PC-3 (cell line): ENCODE measurements at regions not wholly inside any gene's neighbourhood (a gene's known extent, or its start where the extent isn't known, plus 50 kb on each side); places are given as distances from the start of the nearest gene placed in this dataset.

Experiments used
- ATAC-seq: fragments of 200-7000 bp; cut with Tn5 transposase; 2 replicates; pipeline ENCODE4 v1.9.1; 2020; ENCODE audit warnings: mild to moderate bottlenecking, moderate library complexity
- BruUV-seq: library from RNA; stranded (reverse); fragments of 400-500 nt; replicated peaks from 2 replicates; lab custom pipeline; 2021; lab: Mats Ljungman, UMichigan
- CTCF ChIA-PET: fragments of 300-600 bp; sonication (Branson Sonifier 250); formaldehyde crosslinking; loops from one replicate; lab custom pipeline; 2022; ENCODE audit warnings: antibody characterized with exemption; lab: Charles Lee
- POLR2A ChIA-PET: fragments of 300-600 bp; sonication (Branson Sonifier 250); formaldehyde crosslinking; loops from one replicate; lab custom pipeline; 2022; ENCODE audit warnings: antibody characterized with exemption; ENCODE audit not compliant: unreplicated experiment; lab: Charles Lee
- DNase-seq: peaks from one replicate; pipeline ENCODE4 v3.0.0-alpha.2; 2015
- H2AFZ ChIP-seq: fragments of 300-600 bp; sonication (generic); 2 replicates; pipeline ENCODE4 v1.6.0; 2016; ENCODE audit warnings: antibody characterized with exemption, low read length
- H3F3A ChIP-seq: fragments of 300-600 bp; sonication (generic); one replicate; pipeline ENCODE4 v1.6.0; 2017; ENCODE audit warnings: antibody characterized with exemption, low read length, control low read depth, mild to moderate bottlenecking; ENCODE audit not compliant: unreplicated experiment
- H3K27ac ChIP-seq: fragments of 300-600 bp; sonication (generic); 2 replicates; pipeline ENCODE4 v1.5.1; 2016; ENCODE audit warnings: mild to moderate bottlenecking, low read length
- H3K27me3 ChIP-seq: fragments of 300-600 bp; sonication (generic); 2 replicates; pipeline ENCODE4 v1.6.1; 2016; ENCODE audit warnings: low read length, mixed read lengths
- H3K36me3 ChIP-seq: fragments of 300-600 bp; sonication (generic); 2 replicates; pipeline ENCODE4 v1.6.1; 2016; ENCODE audit warnings: low read depth, mixed run types, low read length, mixed read lengths
- H3K4me1 ChIP-seq: fragments of 300-600 bp; sonication (generic); 2 replicates; pipeline ENCODE4 v1.5.1; 2016; ENCODE audit warnings: low read length; ENCODE audit not compliant: insufficient read depth
- H3K4me2 ChIP-seq: fragments of 300-600 bp; sonication (generic); 2 replicates; pipeline ENCODE4 v1.6.0; 2016; ENCODE audit warnings: low read length
- H3K4me3 ChIP-seq: fragments of 300-600 bp; sonication (generic); 2 replicates; pipeline ENCODE4 v1.5.1; 2016; ENCODE audit warnings: mild to moderate bottlenecking, low read length, mixed read lengths
- H3K79me2 ChIP-seq: fragments of 300-600 bp; sonication (generic); 2 replicates; pipeline ENCODE4 v1.6.1; 2017; ENCODE audit warnings: low read length, mixed read lengths
- H3K9ac ChIP-seq: fragments of 300-600 bp; sonication (generic); 2 replicates; pipeline ENCODE4 v1.6.0; 2016; ENCODE audit warnings: mild to moderate bottlenecking, low read length
- H3K9me2 ChIP-seq: fragments of 300-600 bp; sonication (generic); replicated peaks from 2 replicates; pipeline ENCODE4 v1.6.1; 2016; ENCODE audit warnings: mixed run types, low read length, mixed read lengths
- H3K9me3 ChIP-seq: fragments of 300-600 bp; sonication (generic); 2 replicates; pipeline ENCODE4 v1.6.1; 2016; ENCODE audit warnings: low read length, mixed read lengths
- H4K20me1 ChIP-seq: fragments of 300-600 bp; sonication (generic); 2 replicates; pipeline ENCODE4 v1.6.1; 2016; ENCODE audit warnings: low read length, mixed read lengths
- CTCF ChIP-seq: fragments of 300-600 bp; sonication (generic); conservative IDR thresholded peaks from 2 replicates; pipeline ENCODE4 v1.5.1; 2017; ENCODE audit warnings: antibody characterized with exemption, low read depth, mild to moderate bottlenecking, low read length
- EZH2 ChIP-seq: fragments of 300-600 bp; sonication (generic); IDR thresholded peaks from one replicate; pipeline ENCODE4 v1.6.1; 2017; ENCODE audit warnings: antibody characterized with exemption, mild to moderate bottlenecking, low read length; ENCODE audit not compliant: unreplicated experiment
- EZH2phosphoT487 ChIP-seq: fragments of 300-600 bp; sonication (generic); IDR thresholded peaks from 2 replicates; pipeline ENCODE4 v1.6.1; 2018; ENCODE audit warnings: mild to moderate bottlenecking, antibody characterized with exemption, low read length, borderline replicate concordance
- intact Hi-C: fragments of 100-400 bp; cut with micrococcal nuclease; formaldehyde crosslinking; loops from 2 replicates; pipeline ENCODE4 v1.9.0; 2023

- H3K9me3 ChIP-seq, result peaks cover 10% of the 10 kb centered on the region; the same call in 1 of the 2 replicates
- BruUV-seq, result no TSS peak
- TF ChIP-seq EZH2phosphoT487 (no peak), EZH2 (no peak), CTCF (no peak)
- intact Hi-C loops, result no loop called here
- H3K4me2 ChIP-seq, result no peak overlapping the region
- H3K36me3 ChIP-seq, result no peaks in the 10 kb centered on the region
- H2AFZ ChIP-seq, result no peak overlapping the region
- no peak overlapping the region for H3K4me3 ChIP-seq
- DNase-seq (no peak), ATAC-seq (no peak)
- no peak overlapping the region for H3K27ac ChIP-seq
- H3K9me2 ChIP-seq, result no peaks in the 10 kb centered on the region
- H3K79me2 ChIP-seq, result no peaks in the 10 kb centered on the region
- H3K9ac ChIP-seq, result no peak overlapping the region
- no peaks in the 10 kb centered on the region for H3K4me1 ChIP-seq
- H4K20me1 ChIP-seq, result no peaks in the 10 kb centered on the region
- POLR2A ChIA-PET, result no interaction called here
- no peaks in the 10 kb centered on the region for H3F3A ChIP-seq
- CTCF ChIA-PET, result interaction anchor here (1.2 kb wide), 1 partner anchor 612 kb away, joined by 3 read pairs; no protein-coding TSS in a partner anchor
- no peaks in the 10 kb centered on the region for H3K27me3 ChIP-seq
These were observed 860.0 kb downstream of the LTN1 start for GRCh38 chr21:28132713-28133112.

DNA sequence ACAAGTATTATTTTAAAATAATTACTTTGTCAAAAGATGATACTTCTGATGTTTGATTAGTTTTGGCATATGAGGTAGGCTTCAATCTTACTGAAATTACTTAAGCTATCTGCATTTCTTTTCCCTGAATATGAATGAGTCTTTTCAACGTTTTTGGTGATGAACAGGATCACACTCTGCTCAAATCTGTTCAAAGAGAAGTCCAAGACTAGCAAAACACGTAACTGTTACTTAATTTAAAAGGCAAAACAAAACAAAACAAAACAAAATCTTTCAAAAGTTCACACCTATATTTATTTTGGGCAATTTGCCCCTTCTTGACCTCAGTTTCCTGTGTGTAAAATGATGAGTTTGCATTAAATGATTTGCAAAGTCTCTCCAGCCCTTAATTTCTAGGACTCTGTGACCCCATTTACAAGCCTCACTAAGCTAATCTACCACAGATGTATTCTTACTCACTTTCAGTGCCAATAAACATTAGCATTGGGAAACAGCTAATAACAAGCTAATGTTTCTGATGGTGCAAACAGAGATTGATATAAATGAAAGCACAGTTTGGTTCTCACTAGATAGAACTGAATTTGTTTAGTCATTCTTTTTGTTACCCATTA is 865.4 kb downstream of the LTN1 start:
- Histone ChIP-seq H3F3A (no peaks in the 10 kb centered on the region), H3K36me3 (no peaks in the 10 kb centered on the region), H3K9me2 (no peaks in the 10 kb centered on the region), H3K4me3 (no peak overlapping the region), H2AFZ (no peak overlapping the region), H3K27me3 (no peaks in the 10 kb centered on the region), H3K9ac (no peak overlapping the region), H3K27ac (no peak overlapping the region), H3K79me2 (no peaks in the 10 kb centered on the region), H4K20me1 (no peaks in the 10 kb centered on the region), H3K9me3 (peaks cover 10% of the 10 kb centered on the region; the same call in 1 of the 2 replicates), H3K4me1 (no peaks in the 10 kb centered on the region), H3K4me2 (no peak overlapping the region)
- no peak for ATAC-seq
- intact Hi-C loops, result no loop called here
- TF ChIP-seq CTCF, result no peak
- no peak for TF ChIP-seq EZH2
- no peak for TF ChIP-seq EZH2phosphoT487
- no TSS peak for BruUV-seq
- POLR2A ChIA-PET, result no interaction called here
- CTCF ChIA-PET, result no interaction called here
- DNase-seq, result no peak

GRCh38 chr21:28126521-28127174 is 866.0 kb downstream of the LTN1 start:
- no peaks in the 10 kb centered on the region for H4K20me1 ChIP-seq
- no peaks in the 10 kb centered on the region for H3K36me3 ChIP-seq
- no peaks in the 10 kb centered on the region for H3K4me1 ChIP-seq
- DNase-seq (no peak), ATAC-seq (no peak)
- H3K4me3 ChIP-seq, result no peak overlapping the region
- H3K79me2 ChIP-seq, result no peaks in the 10 kb centered on the region
- H2AFZ ChIP-seq, result no peak overlapping the region
- no peak overlapping the region for H3K9ac ChIP-seq
- ChIA-PET POLR2A (no interaction called here), CTCF (no interaction called here)
- H3K9me3 ChIP-seq, result peaks cover 10% of the 10 kb centered on the region; the same call in 1 of the 2 replicates
- no peaks in the 10 kb centered on the region for H3K27me3 ChIP-seq
- no peaks in the 10 kb centered on the region for H3K9me2 ChIP-seq
- no peaks in the 10 kb centered on the region for H3F3A ChIP-seq
- H3K4me2 ChIP-seq, result no peak overlapping the region
- TF ChIP-seq EZH2 (no peak), CTCF (no peak), EZH2phosphoT487 (no peak)
- intact Hi-C loops, result no loop called here
- no peak overlapping the region for H3K27ac ChIP-seq
- no TSS peak for BruUV-seq
